K562 (cell line): ENCODE measurements at regions not wholly inside any gene's neighbourhood (a gene's known extent, or its start where the extent isn't known, plus 50 kb on each side); places are given as distances from the start of the nearest gene placed in this dataset.

Experiments
- ATAC-seq: fragments of 200-7000 bp; cut with Tn5 transposase; 3 replicates; pipeline ENCODE4 v1.9.1; 2020; ENCODE audit warnings: moderate library complexity
- BruUV-seq: library from RNA; stranded (reverse); fragments of 400-500 nt; replicated peaks from 2 replicates; lab custom pipeline; 2021; lab: Mats Ljungman, UMichigan
- CTCF ChIA-PET: fragments of 300-600 bp; formaldehyde crosslinking; extraction: SDS; loops from one replicate; lab custom pipeline; 2021; ENCODE audit warnings: low intra/inter-chr PET ratio; lab: Yijun Ruan, JAX
- POLR2A ChIA-PET: fragments of 300-600, 350-650 bp; sonication (Branson Sonifier 250); formaldehyde crosslinking; extraction: SDS; loops from one replicate; lab custom pipeline; 2021; ENCODE audit warnings: antibody characterized with exemption, inconsistent platforms; lab: Yijun Ruan, JAX
- DNase-seq, 4 experiments: peaks; one replicate each; pipeline versions ENCODE4 v3.0.0 to v3.0.0-alpha.2; 2011 to 2018; ENCODE audit warnings: low spot score in 3 of 4, mixed read lengths in 3 of 4; ENCODE audit errors: extremely low read depth in 1 of 4
- FAIRE-seq: peaks from 2 replicates; lab custom pipeline; 2011; peaks lifted over from hg19 to GRCh38; lab: Jason Lieb, UNC
- H2AFZ ChIP-seq: 2 replicates; pipeline ENCODE4 v1.6.0; 2011; ENCODE audit warnings: low read depth, low read length, control low read depth, inconsistent platforms
- H3K27ac ChIP-seq: fragments of 200-600 bp; 3 replicates; pipeline ENCODE4 v1.8.0; 2011; ENCODE audit warnings: low read depth, mild to moderate bottlenecking, control low read depth, inconsistent platforms, low read length, moderate library complexity, mixed read lengths; ENCODE audit errors: extremely low read depth
- H3K27me3 ChIP-seq, 2 experiments: fragments of 300-600 bp in 1 of 2; 2 replicates in 1 of 2; 3 replicates in 1 of 2; pipeline versions ENCODE4 v1.6.0 to v1.8.0; 2011; ENCODE audit warnings: inconsistent platforms in 2 of 2, low read length in 2 of 2, mild to moderate bottlenecking in 1 of 2, mixed read lengths in 1 of 2, moderate library complexity in 1 of 2; ENCODE audit not compliant: control insufficient read depth in 2 of 2, insufficient read depth in 2 of 2
- H3K36me3 ChIP-seq: fragments of 300-600 bp; 3 replicates; pipeline ENCODE4 v1.8.0; 2011; ENCODE audit warnings: mild to moderate bottlenecking, low read length, inconsistent platforms; ENCODE audit not compliant: control insufficient read depth, insufficient read depth
- H3K4me1 ChIP-seq, 2 experiments: fragments of 200-600 bp in 1 of 2; replicated peaks in 1 of 2; 2 replicates in 1 of 2; 3 replicates in 1 of 2; pipeline versions ENCODE4 v1.5.1 to v1.8.0; 2011; ENCODE audit warnings: inconsistent platforms in 2 of 2, low read length in 2 of 2, mild to moderate bottlenecking in 1 of 2, mixed read lengths in 1 of 2, moderate library complexity in 1 of 2; ENCODE audit not compliant: control insufficient read depth in 2 of 2, insufficient read depth in 2 of 2
- H3K4me2 ChIP-seq: 2 replicates; pipeline ENCODE4 v1.6.1; 2011; ENCODE audit warnings: low read length, control low read depth, inconsistent platforms, mixed read lengths; ENCODE audit not compliant: insufficient read depth
- H3K4me3 ChIP-seq: fragments of 200-600 bp; sonication (generic), shearing (Covaris generic); 2 replicates; pipeline ENCODE4 v1.5.1; 2016; ENCODE audit warnings: control low read depth, inconsistent platforms
- H3K79me2 ChIP-seq: fragments of 200-600 bp; 3 replicates; pipeline ENCODE4 v1.8.0; 2011; ENCODE audit warnings: low read length, inconsistent platforms; ENCODE audit not compliant: control insufficient read depth, insufficient read depth
- H3K9ac ChIP-seq, 2 experiments: 2 replicates each; pipeline versions ENCODE4 v1.6.0 to v1.6.1; 2011; ENCODE audit warnings: low read depth in 2 of 2, low read length in 2 of 2, control low read depth in 1 of 2, inconsistent platforms in 1 of 2, mild to moderate bottlenecking in 1 of 2, mixed read lengths in 1 of 2; ENCODE audit not compliant: insufficient read depth in 1 of 2
- H3K9me1 ChIP-seq: one replicate; pipeline ENCODE4 v1.6.0; 2011; ENCODE audit warnings: inconsistent platforms, mild to moderate bottlenecking, low read length, moderate library complexity; ENCODE audit not compliant: control insufficient read depth, insufficient read depth
- H3K9me3 ChIP-seq: replicated peaks from 2 replicates; pipeline ENCODE4 v1.5.1; 2011; ENCODE audit warnings: low read depth, low read length, inconsistent platforms; ENCODE audit not compliant: control insufficient read depth, insufficient read depth
- H4K20me1 ChIP-seq: replicated peaks from 2 replicates; pipeline ENCODE4 v1.6.1; 2011; ENCODE audit warnings: low read length, inconsistent platforms, mixed read lengths; ENCODE audit not compliant: control insufficient read depth, insufficient read depth
- CHD1 ChIP-seq: fragments of 200-600 bp; sonication (generic); IDR thresholded peaks from one replicate; pipeline ENCODE4 v1.6.1; 2012; ENCODE audit warnings: mild to moderate bottlenecking, moderate library complexity, low read length, inconsistent platforms
- FOS ChIP-seq: IDR thresholded peaks from 3 replicates; pipeline ENCODE4 v1.6.1; 2011; ENCODE audit not compliant: insufficient read length; ENCODE audit errors: extremely low read depth
- NR2F6 ChIP-seq: fragments of 450-650 bp; formaldehyde crosslinking; IDR thresholded peaks from 2 replicates; pipeline ENCODE4 v1.4.0; 2020; ENCODE audit warnings: mild to moderate bottlenecking
- NUFIP1 ChIP-seq: fragments of 450-650 bp; IDR thresholded peaks from 2 replicates; pipeline ENCODE4 v1.6.1; 2018; ENCODE audit not compliant: partially characterized antibody
- POLR2AphosphoS5 ChIP-seq: IDR thresholded peaks from 2 replicates; pipeline ENCODE4 v1.6.1; 2011; ENCODE audit warnings: mild to moderate bottlenecking, low read depth, low read length, moderate library complexity; ENCODE audit not compliant: control insufficient read depth, insufficient read depth
- ZNF146 ChIP-seq: IDR thresholded peaks from one replicate; pipeline ENCODE4 v1.6.1; 2018; ENCODE audit warnings: missing compliant biosample characterization; ENCODE audit not compliant: unreplicated experiment
- ZNF780A ChIP-seq: fragments of 250-450 bp; sonication (Bioruptor Pico); IDR thresholded peaks from 2 replicates; pipeline ENCODE4 v1.5.0; 2021; ENCODE audit warnings: mild to moderate bottlenecking
- WGBS: fragments of 100-300 bp; shearing (Covaris generic); methylation state at CpG from one replicate; pipeline ENCODE4 v1.1.6; 2016; ENCODE audit warnings: low coverage, mixed read lengths; ENCODE audit not compliant: insufficient coverage; ENCODE audit errors: missing lambda C conversion rate; 5-methylcytosine and 5-hydroxymethylcytosine counted together
- in situ Hi-C: fragments of 300-500 bp; cut with MboI; formaldehyde crosslinking; loops from 4 replicates; pipeline ENCODE4 v1.15.0; 2018; ENCODE audit warnings: inconsistent platforms, mixed read lengths
- intact Hi-C: fragments of 100-400 bp; cut with micrococcal nuclease; formaldehyde crosslinking; loops from 2 replicates; pipeline ENCODE4 v1.14.2; 2022

- POLR2A ChIA-PET = no interaction called here
- H2AFZ ChIP-seq = no peak overlapping the region
- H3K79me2 ChIP-seq = no peaks in the 10 kb centered on the region
- H3K9ac ChIP-seq = no peak overlapping the region
- DNase-seq = no peak
- intact Hi-C loops = no loop called here
- no peaks in the 10 kb centered on the region for H3K9me1 ChIP-seq
- WGBS = 0% methylated on average over 1 of the region's 1 CpG
- no peaks in the 10 kb centered on the region for H4K20me1 ChIP-seq
- TF ChIP-seq ZNF146 (CRISPR knock-in tag) = no peak
- TF ChIP-seq POLR2AphosphoS5 = no peak
- TF ChIP-seq FOS = no peak
- TF ChIP-seq NR2F6 (CRISPR knock-in tag) = no peak
- TF ChIP-seq NUFIP1 = no peak
- TF ChIP-seq CHD1 = no peak
- no peak for TF ChIP-seq ZNF780A (CRISPR knock-in tag)
- TF ChIP-seq, all 486 proteins: peak for 0
- Histone ChIP-seq H3K9me3 (no peaks in the 10 kb centered on the region), H3K4me3 (no peak overlapping the region), H3K4me2 (no peak overlapping the region), H3K4me1 (no peaks in the 10 kb centered on the region), H3K27me3 (no peaks in the 10 kb centered on the region), H3K27ac (no peak overlapping the region), H3K36me3 (no peaks in the 10 kb centered on the region)
- in situ Hi-C loops = no loop called here
- no TSS peak for BruUV-seq
- CTCF ChIA-PET = no interaction called here
- no peak for FAIRE-seq
- no peak for ATAC-seq
These were observed 89.2 kb upstream of the OLFM3 start for GRCh38 chr1:102085896-102086295.
